ENCODE measurements at regions not wholly inside any gene's neighbourhood (a gene's known extent, or its start where the extent isn't known, plus 50 kb on each side); places are given as distances from the start of the nearest gene placed in this dataset.

GRCh38 chr3:43895573-43895972 lies 204.8 kb downstream of the ABHD5 start:
- Histone ChIP-seq H3K27me3 (replicated peaks; ENCODE audit: control insufficient read depth, insufficient read depth, low read length) (no peaks in the 10 kb centered on the region; the same call in 1 of the 2 replicates), H3K36me3 (ENCODE audit: control insufficient read depth, insufficient read depth, low read length) (no peaks in the 10 kb centered on the region), H3K4me3 (replicated peaks; ENCODE audit: low read depth, low read length) (no peak overlapping the region)
- no peak for DNase-seq (ENCODE audit: extremely low read depth, insufficient read length)
- TF ChIP-seq CTCF (IDR thresholded peaks at IDR 0.05; ENCODE audit: insufficient read depth, low read length, poor library complexity, severe bottlenecking), result no peak

- Histone ChIP-seq H3K27me3 (replicated peaks; ENCODE audit: control insufficient read depth, insufficient read depth, low read length) (no peaks in the 10 kb centered on the region), H3K36me3 (ENCODE audit: control insufficient read depth, insufficient read depth, low read length) (no peaks in the 10 kb centered on the region), H3K4me3 (replicated peaks; ENCODE audit: low read depth, low read length) (no peak overlapping the region)
- TF ChIP-seq CTCF (IDR thresholded peaks at IDR 0.05; ENCODE audit: insufficient read depth, low read length, poor library complexity, severe bottlenecking), result no peak
- DNase-seq (ENCODE audit: extremely low read depth, insufficient read length), result no peak
Measured at GRCh38 chr3:43902415-43902814, 211.7 kb downstream of the ABHD5 start.

GRCh38 chr3:43905157-43905556 lies 214.4 kb downstream of the ABHD5 start:
- DNase-seq (ENCODE audit: extremely low read depth, insufficient read length), result no peak
- Histone ChIP-seq H3K27me3 (replicated peaks; ENCODE audit: control insufficient read depth, insufficient read depth, low read length) (no peaks in the 10 kb centered on the region), H3K4me3 (replicated peaks; ENCODE audit: low read depth, low read length) (no peak overlapping the region), H3K36me3 (ENCODE audit: control insufficient read depth, insufficient read depth, low read length) (no peaks in the 10 kb centered on the region)
- TF ChIP-seq CTCF (IDR thresholded peaks at IDR 0.05; ENCODE audit: insufficient read depth, low read length, poor library complexity, severe bottlenecking), result no peak

- Histone ChIP-seq H3K4me3 (replicated peaks; ENCODE audit: low read depth, low read length) (no peak overlapping the region), H3K36me3 (ENCODE audit: control insufficient read depth, insufficient read depth, low read length) (no peaks in the 10 kb centered on the region), H3K27me3 (replicated peaks; ENCODE audit: control insufficient read depth, insufficient read depth, low read length) (no peaks in the 10 kb centered on the region)
- DNase-seq (ENCODE audit: extremely low read depth, insufficient read length), result no peak
- TF ChIP-seq CTCF (IDR thresholded peaks at IDR 0.05; ENCODE audit: insufficient read depth, low read length, poor library complexity, severe bottlenecking), result no peak
Measured at GRCh38 chr3:43906849-43907507, 216.2 kb downstream of the ABHD5 start.

- Histone ChIP-seq H3K27me3 (replicated peaks; ENCODE audit: control insufficient read depth, insufficient read depth, low read length) (no peaks in the 10 kb centered on the region), H3K36me3 (ENCODE audit: control insufficient read depth, insufficient read depth, low read length) (no peaks in the 10 kb centered on the region), H3K4me3 (replicated peaks; ENCODE audit: low read depth, low read length) (no peak overlapping the region)
- no peak for TF ChIP-seq CTCF (IDR thresholded peaks at IDR 0.05; ENCODE audit: insufficient read depth, low read length, poor library complexity, severe bottlenecking)
- DNase-seq (ENCODE audit: extremely low read depth, insufficient read length), result peak; percentile 54
Measured at GRCh38 chr3:43907508-43907858, 216.7 kb downstream of the ABHD5 start.

- no peak for TF ChIP-seq CTCF (IDR thresholded peaks at IDR 0.05; ENCODE audit: insufficient read depth, low read length, poor library complexity, severe bottlenecking)
- Histone ChIP-seq H3K27me3 (replicated peaks; ENCODE audit: control insufficient read depth, insufficient read depth, low read length) (no peaks in the 10 kb centered on the region), H3K36me3 (ENCODE audit: control insufficient read depth, insufficient read depth, low read length) (no peaks in the 10 kb centered on the region), H3K4me3 (replicated peaks; ENCODE audit: low read depth, low read length) (no peak overlapping the region)
- DNase-seq (ENCODE audit: extremely low read depth, insufficient read length), result no peak
Measured at GRCh38 chr3:43908456-43908855, 217.7 kb downstream of the ABHD5 start.
